NCI-H2029 (cell line): ENCODE measurements at regions not wholly inside any gene's neighbourhood (a gene's known extent, or its start where the extent isn't known, plus 50 kb on each side); places are given as distances from the start of the nearest gene placed in this dataset.
"Not testable (repeated sequence)": the region's sequence is repeated elsewhere in the genome, so short reads cannot be mapped to it uniquely, and the experiment has no call there.

Experiments used
- DNase-seq: peaks from one replicate; lab custom pipeline; 2025; lab: John Stamatoyannopoulos, UW

DNA sequence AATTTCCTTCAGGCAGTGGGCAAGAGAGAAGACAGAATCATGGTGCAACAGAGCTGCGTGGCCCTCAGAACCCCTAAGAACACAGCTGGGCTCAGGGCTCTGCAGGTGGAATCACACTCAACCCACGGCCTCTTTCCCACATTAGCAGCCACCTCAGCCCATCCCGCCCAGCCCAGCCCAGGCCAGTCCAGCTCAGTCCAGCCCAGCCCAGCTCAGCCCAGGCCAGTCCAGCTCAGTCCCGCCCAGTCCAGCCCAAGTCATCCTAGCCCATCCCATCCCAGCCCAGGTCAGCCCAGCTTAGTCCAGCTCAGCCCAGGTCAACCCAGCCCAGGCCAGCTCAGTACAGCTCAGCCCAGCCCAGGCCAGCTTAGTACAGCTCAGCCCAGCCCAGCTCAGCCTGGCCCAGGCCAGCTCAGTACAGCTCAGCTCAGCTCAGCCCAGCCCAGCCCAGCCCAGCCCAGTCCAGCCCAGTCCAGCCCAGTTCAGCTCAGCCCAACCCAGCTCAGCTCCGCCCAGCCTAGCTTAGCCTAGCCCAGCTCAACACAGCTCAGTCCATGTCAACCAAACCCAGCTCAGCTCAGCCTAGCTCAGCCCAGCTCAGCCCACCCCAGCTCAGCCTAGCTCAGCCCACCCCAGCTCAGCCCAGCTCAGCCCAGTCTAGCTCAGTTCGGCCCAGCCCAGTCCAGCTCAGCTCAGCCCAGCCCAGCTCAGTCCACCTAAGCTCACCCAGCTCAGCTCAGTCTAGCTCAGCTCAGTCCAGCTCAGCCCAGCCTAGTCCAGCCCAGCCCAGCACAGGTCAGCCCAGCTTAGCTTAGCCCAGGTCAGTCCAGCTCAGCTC is 183.1 kb downstream of the TMEM121 start:
- DNase-seq, result no peak

- DNase-seq, result no peak
These were observed 184.0 kb downstream of the TMEM121 start for GRCh38 chr14:105710119-105711043.

- no peak for DNase-seq
These were observed 184.7 kb downstream of the TMEM121 start for GRCh38 chr14:105711044-105711620.

DNA sequence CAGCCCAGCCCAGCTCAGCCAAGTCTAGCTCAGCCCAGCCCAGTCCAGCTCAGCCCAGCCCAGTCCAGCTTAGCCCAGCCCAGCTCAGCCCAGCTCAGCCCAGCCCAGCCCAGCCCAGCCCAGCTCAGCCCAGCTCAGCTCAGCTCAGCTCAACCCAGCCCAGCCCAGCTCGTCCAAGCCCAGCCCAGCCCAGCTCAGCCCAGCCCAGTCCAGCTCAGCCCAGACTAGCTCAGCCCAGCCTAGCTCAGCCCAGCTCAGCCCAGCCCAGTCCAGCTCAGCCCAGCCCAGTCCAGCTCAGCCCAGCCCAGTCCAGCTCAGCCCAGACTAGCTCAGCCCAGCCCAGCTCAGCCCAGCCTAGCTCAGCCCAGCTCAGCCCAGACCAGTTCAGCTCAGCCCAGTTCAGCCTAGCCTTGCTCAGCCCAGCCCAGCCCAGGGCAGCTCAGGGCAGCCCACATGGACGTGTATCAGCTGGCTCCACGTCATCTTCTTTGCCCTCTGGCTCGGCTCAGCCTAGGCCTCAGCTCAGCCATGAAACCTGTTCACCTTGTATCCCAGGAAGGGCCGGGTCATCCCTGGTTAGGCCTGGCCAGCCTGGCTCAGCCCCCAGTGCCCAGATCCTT is 185.6 kb downstream of the TMEM121 start:
- no peak for DNase-seq

DNA sequence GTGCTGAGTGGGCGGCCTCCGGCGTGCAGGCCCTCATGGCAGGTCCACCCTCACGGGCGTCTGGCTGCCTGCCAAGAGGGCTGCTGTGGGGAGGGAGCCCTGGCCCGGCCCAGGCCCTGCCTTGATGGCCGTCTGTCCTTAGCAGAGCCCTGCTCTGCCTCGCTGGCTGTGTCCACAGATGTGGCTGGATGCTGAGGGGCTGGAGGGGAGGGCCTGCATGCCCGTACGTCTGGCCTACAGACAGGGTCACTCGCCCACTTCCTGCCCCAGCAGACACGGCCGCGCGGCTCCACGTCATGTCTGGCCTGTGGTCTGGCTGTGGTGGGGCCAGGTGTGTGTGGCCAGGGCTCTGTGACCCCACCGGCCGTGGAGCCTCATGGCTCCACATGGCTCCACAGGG is 186.3 kb downstream of the TMEM121 start:
- not testable (repeated sequence) for DNase-seq

DNA sequence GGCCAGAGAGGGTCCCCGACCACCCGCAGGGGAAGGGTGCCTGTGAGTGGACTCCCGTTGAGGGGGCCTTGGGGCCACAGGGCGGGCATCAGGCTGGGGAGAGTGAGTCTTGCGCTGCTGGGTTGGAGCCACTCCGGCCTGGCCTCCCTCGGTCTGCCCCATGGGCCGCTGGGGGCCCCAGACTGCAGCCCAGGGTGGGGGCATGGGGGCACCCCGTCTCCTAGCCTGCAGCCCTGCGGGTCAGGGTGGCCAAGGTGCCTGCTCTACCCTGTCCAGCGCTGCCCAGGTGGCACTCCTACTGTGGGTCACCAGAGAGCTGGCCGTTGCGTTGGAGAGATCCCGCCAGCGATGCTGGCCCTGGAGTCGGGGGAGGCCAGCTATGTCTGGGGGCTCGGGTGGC is 186.8 kb downstream of the TMEM121 start:
- DNase-seq, result not testable (repeated sequence)

GRCh38 chr14:105713836-105714235 is 187.5 kb downstream of the TMEM121 start:
- not testable (repeated sequence) for DNase-seq

GRCh38 chr14:105718787-105719186 is 192.4 kb downstream of the TMEM121 start:
- not testable (repeated sequence) for DNase-seq

DNA sequence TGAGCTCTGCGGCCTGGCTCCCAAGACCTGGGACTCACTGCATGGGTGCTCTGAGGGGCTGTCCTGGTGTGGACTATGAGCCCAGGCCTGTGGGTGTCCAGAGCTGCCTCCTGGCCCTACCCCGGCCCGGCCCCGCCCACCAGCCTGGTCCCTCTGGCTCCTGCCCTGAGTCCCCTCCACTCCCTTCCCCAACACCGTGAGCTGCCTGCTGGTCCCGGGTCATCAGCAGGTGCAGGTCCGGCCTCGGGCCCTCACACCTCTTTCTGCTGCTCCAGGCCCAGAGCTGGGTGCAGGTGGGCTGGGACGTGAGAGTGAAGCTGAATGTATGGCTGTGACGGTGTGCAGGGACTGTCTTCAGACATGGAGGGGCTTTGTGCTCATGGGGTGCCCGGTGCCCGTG is 193.7 kb downstream of the TMEM121 start:
- DNase-seq, result not testable (repeated sequence)

DNA sequence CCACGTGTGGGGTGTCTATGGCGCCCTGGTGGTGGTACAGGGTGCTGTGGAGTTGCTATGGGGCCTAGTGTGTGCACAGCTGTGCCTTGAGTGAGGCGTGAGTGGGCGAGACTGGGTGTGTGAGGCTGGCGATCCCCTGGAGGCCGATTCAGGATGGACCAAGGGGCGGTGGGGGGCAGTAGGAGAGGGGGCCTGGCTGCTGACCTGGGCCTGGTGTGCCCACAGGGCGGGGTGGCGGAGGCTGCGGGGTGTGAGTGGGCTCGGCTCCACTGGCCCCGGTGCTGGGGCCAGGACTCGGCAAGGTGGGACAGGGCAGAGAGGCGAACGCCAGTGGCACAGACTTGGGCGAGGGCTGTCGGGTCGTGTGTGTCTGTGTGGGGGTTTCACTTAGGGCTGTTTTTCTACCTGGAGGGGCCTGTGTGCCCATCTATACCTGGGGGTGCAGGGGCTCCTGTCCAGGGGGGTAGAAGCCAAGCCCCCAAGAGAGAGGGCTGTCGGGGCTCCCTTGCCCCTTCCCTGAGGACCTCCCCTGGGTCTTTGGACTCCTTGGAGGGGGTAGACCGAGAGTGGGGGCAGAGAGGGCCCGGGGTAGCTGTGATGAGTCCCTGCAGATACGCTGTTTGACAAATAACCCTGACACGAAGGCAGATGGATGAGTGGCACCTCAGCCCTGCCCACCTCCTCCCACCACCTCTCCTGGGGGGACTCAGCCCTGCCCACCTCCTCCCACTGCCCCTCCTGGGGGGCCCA is 194.6 kb downstream of the TMEM121 start:
- not testable (repeated sequence) for DNase-seq

- not testable (repeated sequence) for DNase-seq
These were observed 195.2 kb downstream of the TMEM121 start for GRCh38 chr14:105721602-105721970.

GRCh38 chr14:105721996-105722709 is 195.8 kb downstream of the TMEM121 start:
- DNase-seq, result not testable (repeated sequence)

DNA sequence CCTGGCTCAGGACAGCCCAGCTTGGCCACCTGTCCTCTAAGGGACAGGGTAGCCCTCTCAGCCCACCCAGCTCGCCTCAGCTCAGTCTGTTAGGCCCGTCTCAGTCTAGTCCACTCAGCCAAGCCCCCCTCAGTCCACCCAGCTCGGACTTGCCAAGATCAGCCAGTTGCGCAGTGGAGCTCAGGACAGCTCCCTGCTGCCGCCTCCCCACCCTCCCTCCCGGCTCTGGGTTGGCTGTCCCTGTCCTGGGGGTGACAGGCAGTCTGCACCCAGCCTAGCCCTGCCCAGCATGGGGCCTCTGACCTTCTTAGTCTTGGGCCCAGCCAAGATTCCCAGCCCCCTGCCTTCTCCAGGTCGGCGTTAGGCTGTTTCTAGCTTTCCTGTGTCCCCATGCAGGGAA is 196.9 kb downstream of the TMEM121 start:
- not testable (repeated sequence) for DNase-seq

- DNase-seq, result not testable (repeated sequence)
These were observed 197.4 kb downstream of the TMEM121 start for GRCh38 chr14:105723776-105724175.

GRCh38 chr14:105729825-105730368 is 203.5 kb downstream of the TMEM121 start:
- DNase-seq, result not testable (repeated sequence)

GRCh38 chr14:105730731-105731130 is 204.3 kb downstream of the TMEM121 start:
- not testable (repeated sequence) for DNase-seq

DNA sequence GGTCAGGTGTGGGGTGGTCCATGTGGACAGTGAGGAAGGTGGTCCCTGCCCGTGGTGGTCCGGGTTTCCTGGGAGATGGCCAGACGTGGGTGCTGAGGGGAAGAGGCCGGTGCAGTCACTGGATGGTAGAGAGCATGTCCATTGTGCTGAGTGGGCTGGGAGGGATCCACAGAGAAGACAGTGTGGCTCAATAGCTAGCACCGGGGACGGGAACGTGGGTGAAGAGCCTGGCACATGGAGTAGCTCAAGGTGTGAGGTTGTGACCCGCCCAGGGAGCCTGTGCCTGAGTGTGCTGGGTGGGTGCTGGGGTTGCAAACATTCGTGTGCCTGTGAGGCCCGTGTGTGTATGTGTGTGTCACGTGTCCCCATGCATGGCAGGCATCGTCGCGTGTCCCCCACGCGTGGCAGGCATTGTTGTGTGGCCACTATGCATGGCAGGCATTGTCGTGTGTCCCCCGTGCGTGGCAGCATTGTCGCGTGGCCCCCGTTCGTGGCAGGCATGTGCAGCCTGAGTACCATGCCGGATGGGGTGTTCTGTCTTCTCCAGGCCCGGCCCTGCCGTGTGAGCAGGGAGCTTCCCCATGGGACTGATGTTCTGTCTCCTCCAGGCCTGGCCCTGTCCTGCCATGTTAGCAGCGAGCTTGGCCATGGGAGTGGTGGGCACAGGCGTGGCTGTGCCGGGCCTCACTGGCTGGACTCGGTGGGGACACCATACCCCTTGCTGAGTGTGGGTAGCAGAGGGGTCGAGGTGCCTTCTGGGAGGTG is 205.0 kb downstream of the TMEM121 start:
- DNase-seq, result not testable (repeated sequence)

DNA sequence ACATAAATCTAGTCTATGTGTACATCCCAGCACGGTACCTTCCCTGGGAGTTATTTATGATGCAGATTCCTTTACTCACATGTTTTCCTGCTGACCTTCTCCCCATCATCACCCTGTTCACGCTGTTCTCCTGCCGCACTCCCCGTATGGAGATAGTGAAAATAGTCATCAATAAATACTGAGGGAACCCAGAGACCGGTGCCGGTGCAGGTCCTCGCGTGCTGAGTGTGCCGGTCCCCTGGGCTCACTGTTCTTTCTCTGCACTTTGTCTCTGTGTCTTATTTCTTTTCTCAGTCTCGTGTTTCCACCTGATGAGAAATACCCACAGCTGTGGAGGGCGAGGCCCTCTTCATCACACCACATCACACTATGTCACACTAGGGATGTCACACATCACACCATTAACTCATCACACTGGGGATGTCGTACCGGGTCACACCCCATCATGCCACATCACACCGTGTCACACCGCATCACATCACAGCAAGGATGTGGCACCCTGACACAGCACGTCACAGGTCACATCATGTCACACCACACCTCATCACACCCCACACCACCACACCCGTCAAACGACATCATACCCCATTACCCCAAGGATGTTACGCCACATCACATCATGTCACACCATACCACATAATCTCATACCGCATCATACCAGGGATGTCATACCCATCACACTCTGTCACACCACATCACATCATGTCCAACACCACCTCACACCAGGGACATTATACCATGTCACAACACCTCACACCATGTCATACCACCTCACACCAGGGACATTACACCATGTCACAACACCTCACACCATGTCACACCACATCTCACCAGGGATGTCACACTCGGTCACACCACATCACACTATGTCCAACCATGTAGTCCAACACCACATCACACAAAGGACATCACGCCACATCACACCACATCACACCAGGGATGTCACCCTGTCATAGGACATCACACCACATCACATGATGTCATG is 207.0 kb downstream of the TMEM121 start:
- DNase-seq, result no peak
